NCI-H128 (cell line): ENCODE measurements at regions not wholly inside any gene's neighbourhood (a gene's known extent, or its start where the extent isn't known, plus 50 kb on each side); places are given as distances from the start of the nearest gene placed in this dataset.
"Not testable (repeated sequence)": the region's sequence is repeated elsewhere in the genome, so short reads cannot be mapped to it uniquely, and the experiment has no call there.

ENCODE experiments used
- DNase-seq: peaks from one replicate; lab custom pipeline; 2025; ENCODE audit not compliant: unreplicated experiment; lab: John Stamatoyannopoulos, UW

DNA sequence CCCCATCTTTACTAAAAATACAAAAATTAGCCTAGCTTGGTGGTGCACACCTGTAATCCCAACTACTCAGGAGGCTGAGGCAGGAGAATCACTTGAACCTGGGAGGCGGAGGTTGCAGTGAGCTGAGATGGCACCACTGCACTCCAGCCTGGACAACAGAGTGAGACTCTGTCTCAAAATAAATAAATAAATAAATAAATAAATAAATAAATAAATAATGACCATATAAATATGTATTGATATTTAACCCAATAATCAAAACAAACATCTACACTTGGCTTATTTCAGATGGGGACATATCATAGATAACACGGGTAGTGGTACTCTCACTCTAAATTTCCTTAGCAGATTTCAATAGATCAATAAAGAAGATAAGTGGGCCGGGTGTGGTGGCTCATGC, 1923.7 kb upstream of the AGA start:
- not testable (repeated sequence) for DNase-seq

DNA sequence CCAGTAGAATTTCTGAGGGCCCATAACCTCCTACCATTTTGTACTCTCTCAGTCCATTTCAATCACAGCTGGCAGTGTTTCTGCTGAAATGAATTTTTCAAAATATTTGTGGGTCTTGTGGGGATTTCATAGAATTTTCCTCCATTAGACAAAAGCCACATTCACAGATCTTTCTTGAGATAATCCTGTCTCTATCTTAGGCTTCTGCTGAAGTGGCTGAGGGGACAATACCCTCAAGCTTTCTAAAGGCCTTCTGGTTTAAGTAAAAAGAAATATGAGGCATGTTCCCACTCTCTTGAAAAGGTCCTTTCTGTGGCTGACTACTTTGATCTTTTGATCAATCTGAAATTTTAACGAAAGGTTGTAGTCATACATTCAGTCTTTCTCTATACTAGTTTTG, 1930.0 kb upstream of the AGA start:
- no peak for DNase-seq

DNA sequence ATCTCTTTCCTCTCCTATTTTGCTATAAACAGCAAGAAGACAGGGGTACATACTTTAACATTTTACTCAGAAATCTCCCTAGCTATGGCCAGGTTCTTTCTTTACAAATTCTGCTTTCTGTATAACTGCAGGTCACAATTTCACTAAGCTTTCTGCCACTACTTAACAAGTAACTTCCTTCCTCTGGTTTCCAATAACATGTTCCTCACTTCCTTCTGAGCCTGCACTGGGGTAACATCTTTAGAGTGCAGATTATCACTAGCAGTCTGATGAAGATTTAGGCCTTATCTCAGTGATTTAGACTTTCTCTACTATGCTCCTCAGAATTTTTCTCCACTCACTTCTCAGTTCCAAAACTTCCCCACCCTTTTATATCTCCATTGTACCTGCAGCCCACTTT, 1930.5 kb upstream of the AGA start:
- no peak for DNase-seq

DNA sequence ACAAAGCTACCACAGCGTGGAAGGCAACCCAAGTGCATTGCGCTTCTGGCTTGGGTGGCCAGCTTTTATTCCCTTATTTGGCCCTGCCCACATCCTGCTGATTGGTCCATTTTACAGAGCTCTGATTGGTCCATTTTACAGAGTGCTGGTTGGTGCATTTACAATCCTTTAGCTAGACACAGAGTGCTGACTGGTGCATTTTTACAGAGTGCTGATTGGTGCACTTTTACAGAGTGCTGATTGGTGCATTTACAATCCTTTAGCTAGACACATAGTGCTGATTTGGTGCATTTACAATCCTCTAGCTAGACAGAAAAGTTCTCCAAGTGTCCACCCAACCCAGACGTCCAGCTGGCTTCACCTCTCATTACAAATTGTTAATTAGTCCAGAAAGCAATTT, 1936.6 kb upstream of the AGA start:
- not testable (repeated sequence) for DNase-seq

DNA sequence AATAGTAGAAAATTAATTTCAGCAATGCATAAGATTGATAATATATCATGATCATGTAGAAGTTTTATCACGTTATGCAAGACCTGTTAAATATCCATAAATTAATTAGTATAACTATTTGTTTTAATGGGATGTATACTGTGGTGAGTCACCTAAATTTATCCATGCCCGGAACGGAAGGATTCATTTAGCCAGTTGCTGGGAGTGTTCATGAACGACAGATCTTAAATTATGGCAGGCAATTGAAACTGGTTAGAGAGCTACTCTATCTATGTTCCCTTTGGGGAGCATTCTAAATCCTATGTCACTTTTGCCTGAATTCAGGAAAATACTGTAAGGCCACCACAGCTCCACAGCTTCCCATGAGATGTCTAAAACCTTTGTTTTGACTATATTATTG, 1950.5 kb upstream of the AGA start:
- no peak for DNase-seq

DNA sequence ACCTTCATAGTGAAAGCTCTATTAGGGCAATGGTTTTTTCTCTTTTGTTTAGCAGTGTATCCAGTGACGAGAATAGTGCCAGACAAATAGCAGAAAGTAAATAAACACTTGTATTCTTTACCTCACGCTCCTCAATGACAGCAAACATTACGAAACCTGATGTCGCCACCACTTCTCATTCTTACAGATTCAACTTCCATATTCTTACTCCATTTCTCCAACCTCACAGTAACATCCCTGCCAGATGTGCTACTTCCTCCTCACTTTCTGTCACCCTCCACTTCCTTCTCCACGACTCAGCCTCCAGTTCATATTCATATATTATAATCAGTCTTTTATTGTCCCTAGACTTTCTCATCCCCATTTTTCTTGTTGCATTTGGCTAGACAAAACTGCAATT, 1956.2 kb upstream of the AGA start:
- no peak for DNase-seq

DNA sequence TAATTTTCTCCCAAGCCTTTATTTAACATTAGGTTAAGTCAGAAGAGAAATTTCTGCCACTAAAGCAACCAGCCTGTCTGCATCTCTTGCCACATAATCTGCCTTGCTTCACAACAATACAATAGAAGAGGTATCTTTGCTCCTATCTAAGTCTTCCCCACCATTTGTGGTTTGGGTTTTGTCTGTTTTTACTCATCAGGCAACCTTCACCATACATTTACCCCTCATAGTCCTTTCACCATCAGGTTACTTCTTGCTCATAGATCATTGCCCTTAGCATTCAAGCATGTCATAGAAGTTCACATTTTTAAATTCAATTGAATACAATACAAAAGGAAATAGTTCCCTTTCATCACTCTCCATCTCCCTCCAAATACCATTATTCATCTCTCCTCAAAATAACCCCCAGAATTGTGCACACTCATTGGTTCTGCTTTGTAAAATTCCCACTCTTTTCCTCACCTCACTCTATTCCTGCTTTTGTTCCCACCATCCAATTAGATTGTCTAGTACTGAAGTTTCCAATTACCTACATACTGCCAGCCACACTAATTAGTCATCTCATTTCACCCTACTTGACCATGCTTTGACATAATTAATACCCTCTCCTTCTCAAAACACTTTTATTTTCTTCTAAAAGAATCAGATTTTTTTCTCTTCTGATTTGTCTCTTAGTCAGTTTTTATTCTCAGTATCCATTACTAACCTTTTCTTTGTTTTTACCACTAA, 1957.0 kb upstream of the AGA start:
- no peak for DNase-seq

DNA sequence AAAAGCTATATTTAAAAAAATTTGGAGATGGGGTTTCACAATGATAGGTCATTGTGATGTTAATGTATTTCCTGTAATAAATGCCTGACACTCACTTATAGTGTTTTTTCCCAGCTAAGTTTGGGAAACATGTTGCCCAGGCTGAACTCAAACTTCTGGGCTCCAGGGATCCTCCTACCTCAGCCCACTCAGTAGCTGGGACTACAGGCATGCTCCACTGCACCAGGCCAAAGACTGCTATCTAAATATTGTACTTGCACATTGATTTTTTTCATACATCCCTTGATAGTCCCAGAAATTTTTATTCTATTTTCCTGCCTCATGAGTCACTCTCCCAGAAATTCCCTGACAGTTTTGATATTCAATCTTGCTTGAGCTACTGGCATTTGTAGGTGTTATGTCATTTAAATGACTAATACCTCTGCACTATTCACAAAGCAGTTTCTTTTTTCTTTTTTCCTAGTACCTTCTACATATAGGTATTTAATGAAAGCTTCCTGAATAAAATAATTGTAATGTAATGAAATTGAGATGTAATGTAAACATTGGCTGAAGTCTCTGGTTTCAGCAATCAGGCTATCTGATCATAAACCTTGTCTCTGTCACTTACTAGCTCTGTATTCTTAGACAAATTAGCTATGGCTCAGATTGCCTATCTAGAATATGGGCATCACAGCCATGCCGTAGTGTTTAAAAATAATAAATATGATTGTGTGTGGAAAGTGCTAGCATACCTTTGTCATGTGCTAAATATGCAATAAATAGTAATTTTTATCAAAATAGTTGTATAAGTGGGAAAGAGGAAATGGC, 1973.0 kb upstream of the AGA start:
- no peak for DNase-seq

DNA sequence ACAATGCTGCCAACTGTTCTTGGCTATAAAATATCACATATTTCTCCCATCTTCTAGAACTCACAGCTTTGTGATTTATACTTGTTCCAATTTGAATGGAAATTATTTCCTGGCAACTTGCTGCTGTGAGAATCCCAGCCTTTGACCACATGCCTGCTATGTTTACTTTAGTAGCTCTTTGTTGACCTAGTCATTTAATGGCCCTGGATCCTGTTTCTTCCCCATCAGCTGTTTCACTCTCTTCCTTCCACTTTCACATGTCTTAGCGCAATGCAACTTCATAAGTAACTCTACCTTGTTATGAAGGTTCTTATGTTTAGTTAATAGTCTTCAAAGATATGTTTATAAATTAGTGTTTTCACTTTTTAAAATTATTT, 1973.6 kb upstream of the AGA start:
- DNase-seq = no peak

DNA sequence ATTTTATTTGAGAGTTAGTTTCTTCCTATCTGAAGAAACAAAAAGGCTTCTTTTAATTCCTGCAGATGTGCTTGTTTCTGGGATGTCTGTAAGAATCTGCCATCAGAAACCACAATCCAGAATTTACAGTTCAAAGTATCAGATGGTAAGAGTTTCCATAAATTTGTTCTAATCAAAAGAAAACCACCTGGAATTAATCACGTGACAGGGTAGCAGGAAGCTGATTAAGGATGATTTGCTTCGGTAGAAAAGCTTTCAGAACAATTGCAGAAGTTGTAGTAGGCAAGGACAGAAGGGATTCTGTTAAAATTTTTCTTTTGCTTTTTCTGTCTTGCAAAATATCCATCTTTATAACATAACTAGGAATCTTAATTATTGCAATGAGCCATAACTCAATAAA, 1975.1 kb upstream of the AGA start:
- no peak for DNase-seq

DNA sequence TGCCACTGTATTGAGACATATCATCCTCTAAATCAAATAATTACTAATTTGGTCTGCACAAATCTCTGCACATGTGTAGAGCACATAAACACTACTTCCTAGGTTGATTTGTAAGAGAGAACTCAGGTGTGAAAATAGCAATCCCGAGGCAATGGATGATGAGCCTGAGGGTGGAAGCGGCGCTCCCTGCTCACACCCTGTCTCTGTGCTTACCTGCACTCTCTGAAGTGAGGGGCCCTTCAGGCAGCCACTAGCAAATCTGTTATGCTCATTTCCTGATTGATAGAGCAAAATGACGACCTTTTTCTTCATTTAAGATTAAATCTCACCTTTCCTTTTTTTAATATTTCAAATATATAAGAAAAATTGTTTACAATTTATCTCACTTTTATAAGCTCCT, 1995.7 kb upstream of the AGA start:
- DNase-seq = no peak

DNA sequence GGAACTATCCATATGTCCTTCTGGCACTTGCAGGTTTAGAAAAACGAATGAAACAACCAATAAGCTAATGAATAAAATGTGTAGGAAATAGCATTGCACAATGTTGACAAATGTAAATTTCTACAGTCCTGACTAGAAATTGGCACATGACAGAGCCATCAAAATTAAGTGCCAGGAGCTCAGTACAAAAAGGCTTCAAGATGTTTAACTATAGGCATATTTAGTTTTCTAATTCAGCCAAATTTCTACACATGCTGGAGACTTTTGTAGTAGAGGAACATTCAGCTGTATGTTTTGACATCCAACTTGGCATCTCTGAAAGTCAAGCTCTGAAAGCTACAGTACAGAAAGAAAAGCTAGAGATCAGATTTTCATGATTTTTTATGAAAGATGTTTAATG, 1999.4 kb upstream of the AGA start:
- DNase-seq = no peak

DNA sequence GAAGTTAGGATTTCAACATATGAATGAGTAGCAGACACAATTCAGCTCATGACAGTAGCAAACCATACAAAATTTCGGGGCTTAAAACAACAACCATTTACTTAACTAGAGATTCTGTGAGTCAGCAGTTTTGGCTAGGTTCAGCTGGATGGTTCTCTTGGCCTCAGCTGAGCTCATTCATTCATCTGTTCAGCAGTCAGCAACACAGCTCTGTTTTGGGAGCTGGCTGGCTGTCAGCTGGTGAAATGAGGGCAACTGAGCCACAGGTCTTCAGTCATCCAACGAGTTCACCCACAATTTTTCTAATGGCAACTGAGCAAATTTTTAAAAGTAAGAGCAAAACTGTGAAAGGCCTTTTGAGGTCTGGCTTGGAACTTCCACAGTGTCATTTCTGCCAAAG, 2005.1 kb upstream of the AGA start:
- no peak for DNase-seq

DNA sequence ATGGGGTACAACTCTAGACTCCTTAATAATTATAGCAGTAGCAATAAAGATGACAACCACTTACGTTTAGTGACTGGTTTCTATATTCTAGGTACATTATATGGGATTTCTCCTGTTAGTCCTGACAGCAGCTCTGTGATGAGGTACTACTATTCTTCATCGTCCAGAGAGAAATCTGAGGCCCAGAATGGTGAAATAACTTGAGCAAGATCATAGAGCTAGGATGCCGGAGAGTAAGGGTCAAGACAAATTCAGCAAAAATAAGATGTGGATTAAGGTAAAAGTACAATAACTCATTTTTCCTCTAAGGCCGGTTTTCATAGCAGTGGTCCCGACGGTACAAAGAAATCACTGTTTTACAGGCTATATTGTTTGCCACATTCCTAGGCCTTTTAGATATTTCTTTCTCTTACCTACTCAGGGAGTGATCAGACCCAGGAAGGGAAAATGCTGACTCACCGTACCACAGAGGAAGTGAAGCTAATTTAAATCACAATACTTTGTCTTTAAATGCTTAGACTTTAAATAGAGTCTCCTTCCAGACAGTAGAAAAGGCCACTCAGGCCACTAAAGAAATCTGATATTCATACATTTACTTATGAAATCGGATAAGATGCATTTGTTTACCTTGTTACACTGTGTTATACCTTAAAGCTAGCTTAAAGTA, 2023.0 kb upstream of the AGA start:
- DNase-seq = no peak

DNA sequence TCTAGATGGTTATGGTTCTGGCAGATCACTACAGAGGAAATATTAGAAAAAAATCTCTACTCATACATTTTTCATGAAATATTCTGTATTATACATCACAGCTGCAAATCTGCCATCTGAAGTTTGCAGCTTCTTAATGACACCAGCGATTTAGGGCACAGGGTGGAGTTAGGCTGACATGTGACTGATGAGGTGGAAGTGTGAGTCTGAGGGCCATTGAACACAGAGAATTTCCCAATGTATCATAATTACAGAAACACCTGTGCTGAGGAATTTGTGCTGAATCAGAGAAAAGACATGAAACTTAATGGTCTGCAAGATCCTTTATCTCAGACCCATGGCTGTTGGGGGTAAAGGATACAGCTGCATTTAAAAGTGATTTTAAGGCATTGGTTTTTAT, 2025.6 kb upstream of the AGA start:
- no peak for DNase-seq

DNA sequence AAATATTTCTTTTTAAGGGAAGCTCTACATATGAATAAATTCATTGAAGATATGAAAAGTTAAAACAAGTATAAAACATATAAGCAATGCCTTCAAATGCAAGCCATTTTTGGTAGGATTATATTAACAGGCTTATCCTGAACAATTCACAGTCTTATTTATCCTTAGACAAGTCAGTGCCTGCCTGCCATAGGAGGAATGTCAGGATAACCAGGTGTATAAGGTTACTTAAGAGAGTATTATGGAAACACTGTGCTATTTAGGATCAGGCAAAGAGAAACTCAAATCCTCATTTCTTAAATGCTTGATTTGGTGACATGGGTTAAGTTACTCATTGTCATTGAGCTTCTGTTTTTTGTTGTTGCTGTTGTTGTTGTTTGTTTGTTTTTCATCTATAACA, 2029.9 kb upstream of the AGA start:
- no peak for DNase-seq

DNA sequence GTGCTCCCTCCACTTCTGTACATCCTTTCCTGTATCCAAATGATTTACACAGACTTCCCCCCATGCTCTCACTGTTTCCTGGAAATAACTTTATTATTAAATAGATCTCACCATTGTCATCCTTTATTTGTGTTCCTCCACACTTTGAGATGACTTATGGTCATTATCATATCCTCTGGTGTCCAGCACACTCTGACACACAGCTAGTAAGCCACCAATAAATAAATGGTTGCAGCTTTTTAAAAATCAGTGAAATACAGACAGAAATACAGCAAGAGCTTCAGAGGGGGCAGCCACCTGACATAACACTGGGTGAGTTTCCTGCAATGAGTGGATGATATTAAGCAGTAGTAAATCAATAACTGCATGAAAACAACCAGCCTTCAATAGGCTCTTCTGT, 2036.4 kb upstream of the AGA start:
- no peak for DNase-seq

DNA sequence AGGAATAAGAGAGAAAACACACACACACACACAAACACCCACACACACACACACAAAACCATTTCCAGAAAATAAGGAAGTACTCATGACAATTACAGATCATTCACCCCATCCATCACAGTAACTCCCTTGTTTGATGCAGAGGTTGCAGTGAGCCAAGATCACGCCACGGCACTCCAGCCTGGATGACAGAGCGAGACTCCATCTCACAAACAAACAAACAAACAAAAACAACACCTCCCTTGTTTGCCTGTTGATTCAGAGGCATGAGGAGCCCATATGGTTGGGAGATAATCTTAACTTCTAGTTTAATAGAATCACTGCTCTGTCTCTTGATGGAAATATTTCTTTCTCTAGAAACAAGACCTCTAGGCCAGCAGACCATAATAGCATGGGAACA, 2043.5 kb upstream of the AGA start:
- DNase-seq = no peak

DNA sequence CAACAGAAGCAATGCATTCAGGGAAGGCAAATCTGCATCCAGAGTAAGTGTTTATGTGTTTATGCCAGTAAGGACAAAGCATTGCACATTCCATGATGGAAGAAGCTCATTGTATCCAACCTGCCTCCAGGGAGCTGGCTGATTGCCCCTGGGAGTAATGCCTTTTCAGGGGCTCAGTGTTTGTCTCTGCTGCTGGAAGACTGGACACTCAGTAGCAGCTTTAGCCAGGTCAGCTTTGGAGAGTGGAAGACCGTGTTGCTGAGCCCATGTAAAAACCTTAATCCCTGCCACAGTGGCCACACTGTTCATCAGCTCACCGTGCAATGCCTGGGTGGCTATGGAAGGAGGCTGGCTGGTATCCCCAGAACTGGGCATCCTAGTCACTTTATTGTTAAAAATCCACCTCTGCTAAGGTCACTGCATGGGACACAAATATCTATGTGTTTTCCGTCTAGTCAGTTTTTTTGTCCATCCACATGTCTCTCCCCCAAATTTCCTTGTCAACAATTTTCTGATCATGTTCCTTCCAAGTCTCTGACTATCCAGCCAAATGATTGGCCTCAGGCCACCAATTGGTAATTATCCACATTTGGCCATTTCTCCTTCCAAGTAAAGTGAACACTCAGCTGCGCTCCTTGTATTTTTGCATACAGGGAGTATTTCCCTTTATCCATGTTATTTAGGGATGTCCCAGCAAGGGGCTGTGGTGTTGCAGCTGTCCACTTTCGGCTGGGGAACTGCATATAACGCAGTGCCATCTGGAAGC, 2044.5 kb upstream of the AGA start:
- DNase-seq = no peak

DNA sequence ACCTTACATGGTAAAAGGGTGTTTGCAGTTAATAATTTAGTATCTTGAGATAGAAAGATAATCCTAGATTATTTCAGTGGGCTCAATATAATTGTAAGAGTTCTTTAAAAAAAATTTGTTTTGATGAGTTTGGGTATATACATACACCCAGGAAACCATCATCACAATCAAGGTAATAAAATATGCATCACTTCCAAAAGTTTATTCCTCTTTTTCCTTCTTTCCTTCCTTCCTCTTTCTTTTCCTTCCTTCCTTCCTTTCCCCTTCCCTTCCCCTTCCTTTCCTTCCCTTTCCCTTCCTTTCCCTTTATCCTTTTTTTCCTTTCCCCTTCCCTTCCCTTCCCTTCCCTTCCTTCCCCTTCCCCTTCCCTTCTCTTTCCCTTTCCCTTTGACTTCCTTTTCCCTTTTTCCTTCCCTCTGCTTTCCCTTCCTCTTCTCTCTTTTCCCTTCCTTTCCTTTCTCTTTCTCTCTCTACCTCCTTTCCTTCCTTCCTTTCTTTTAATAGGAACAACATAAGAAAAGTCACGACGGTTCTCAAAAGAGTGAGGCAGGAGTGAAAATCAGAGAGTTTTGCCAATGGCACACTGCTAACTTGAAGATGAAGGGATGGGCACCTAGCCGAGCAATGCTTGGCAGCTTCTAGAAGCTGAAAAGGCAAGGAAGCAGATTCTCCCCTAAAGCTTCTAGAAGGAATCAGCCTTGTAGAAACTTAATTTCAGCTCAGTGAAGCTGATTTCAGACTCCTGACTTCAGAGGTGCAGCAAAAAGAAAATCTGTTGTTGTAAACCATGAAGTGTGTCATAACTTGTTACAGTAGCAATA, 2050.2 kb upstream of the AGA start:
- no peak for DNase-seq

DNA sequence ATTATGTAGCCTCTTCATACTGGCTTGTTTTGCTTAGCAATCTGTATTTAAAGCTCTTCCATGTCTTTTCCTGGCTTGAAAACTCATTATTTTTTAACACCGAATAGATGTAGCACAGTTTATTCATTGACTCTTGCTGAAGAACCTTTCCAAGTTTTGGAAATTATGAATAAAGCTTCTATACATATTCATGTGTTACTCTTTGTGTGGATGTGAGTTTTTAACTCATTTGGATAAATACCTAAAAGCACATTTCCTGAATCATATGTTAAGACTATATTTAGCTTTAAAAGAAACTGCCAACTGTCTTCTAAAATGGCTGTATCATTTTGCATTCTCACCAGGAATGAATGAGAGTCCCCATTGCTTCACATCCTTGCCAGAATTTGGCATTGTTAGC, 2061.7 kb upstream of the AGA start:
- DNase-seq = no peak
